GM18511 (cell line): ENCODE measurements at regions not wholly inside any gene's neighbourhood (a gene's known extent, or its start where the extent isn't known, plus 50 kb on each side); places are given as distances from the start of the nearest gene placed in this dataset.

Experiments used
- ATAC-seq: cut with Tn5 transposase; IDR thresholded peaks from one replicate; pipeline ENCODE4 v1.9.1; 2021; ENCODE audit warnings: mild to moderate bottlenecking, moderate library complexity; ENCODE audit not compliant: unreplicated experiment

DNA sequence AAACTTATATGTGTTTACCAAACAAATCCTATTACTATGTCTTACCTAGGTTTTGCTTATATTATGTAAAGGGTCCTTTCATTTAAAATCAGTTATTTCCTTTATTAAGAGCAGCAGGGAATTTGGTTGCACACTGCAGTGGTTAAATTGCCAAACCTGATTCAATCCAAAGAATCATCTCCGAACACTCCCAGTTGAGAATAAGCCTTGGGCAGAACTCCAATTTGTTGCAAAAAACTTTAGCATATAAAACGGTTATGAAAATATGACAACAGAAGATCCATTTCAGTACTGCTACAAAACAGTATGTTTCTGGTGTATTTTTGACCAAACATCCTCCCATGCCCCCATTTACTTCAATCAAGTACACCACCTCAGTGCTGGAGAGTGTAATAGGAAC is 587.0 kb upstream of the GRAMD2B start:
- no peak for ATAC-seq

GRCh38 chr5:125837866-125838265 is 585.3 kb upstream of the GRAMD2B start:
- no peak for ATAC-seq

DNA sequence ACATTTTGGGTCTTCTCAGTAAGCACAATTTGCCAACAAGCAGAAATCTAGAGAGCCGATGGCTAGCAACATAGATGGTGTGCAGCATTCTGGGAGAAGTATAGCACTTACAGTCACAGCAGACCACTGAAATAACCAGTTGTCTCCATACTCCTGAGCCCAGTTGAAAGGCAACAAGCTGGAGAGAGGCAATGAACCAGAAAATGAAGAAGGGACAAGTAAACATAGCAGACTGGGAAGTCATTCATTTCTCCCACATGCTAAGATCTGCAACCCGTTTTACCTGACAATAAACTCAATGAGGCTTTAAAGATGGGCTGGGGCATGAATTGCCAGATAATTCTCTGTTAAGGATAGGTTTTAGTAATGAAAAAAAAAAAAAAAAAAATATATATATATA is 575.6 kb upstream of the GRAMD2B start:
- no peak for ATAC-seq

GRCh38 chr5:125848751-125849150 is 574.5 kb upstream of the GRAMD2B start:
- no peak for ATAC-seq

GRCh38 chr5:125856949-125857348 is 566.3 kb upstream of the GRAMD2B start:
- no peak for ATAC-seq

DNA sequence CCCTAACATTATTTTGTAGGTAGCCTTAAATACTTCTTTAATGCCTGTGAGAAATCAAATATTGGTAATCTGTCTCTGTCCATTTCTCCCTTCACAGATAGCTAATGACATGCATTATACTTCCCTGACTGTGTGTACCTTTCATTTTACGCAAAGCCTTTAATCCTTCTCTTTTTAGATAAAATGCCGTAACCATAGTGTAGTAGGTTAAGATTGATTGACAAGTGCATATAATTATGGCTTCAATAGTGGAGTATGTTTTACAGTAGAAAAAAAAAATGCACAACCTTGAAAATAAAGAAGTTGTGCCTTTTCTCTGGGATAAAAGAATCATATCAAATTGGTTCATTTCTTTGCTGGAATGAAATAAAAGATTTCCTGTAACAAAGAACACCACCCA is 559.6 kb upstream of the GRAMD2B start:
- no peak for ATAC-seq

GRCh38 chr5:125865166-125865815 is 557.9 kb upstream of the GRAMD2B start:
- no peak for ATAC-seq

- ATAC-seq = no peak
These were observed 555.2 kb upstream of the GRAMD2B start for GRCh38 chr5:125868036-125868435.

DNA sequence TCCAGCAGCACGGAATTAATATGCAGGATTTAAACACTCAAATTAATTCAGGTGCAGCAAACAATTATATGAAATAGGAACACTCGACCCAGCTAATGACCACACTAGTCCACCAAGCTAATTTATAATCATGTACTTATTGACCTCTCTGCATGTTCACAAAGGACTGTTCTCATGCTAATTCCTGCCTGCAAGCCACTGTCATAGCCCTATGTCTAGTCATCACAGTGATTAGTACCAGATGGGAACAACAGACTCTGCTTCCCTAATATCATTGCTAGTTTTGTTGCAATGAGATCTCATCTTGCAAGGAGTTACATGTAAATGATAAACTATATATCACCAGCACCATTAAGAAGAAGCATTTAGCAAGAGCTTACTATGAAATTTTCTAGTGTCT is 553.0 kb upstream of the GRAMD2B start:
- no peak for ATAC-seq

GRCh38 chr5:125874057-125874456 is 549.2 kb upstream of the GRAMD2B start:
- no peak for ATAC-seq

DNA sequence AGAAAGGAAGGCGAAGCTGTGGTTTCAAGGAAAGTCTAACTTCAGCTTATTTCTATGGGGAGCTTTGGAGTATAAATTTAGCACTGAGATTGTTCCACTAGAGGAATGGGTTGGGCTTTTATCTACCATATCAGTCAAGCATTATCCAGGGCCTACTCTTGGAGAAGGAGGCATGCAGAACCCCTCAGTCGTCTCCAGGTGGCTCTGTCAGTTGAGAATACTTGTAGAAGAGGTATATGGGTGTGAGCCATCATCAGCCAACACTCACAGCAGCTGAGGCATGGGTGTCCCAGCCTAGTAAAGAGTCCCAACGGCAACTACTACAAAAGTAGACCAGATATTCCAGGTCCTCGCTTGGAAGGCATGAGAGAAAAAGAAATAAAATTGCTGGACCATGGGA is 548.5 kb upstream of the GRAMD2B start:
- ATAC-seq = no peak

GRCh38 chr5:125877248-125877647 is 546.0 kb upstream of the GRAMD2B start:
- ATAC-seq = no peak

DNA sequence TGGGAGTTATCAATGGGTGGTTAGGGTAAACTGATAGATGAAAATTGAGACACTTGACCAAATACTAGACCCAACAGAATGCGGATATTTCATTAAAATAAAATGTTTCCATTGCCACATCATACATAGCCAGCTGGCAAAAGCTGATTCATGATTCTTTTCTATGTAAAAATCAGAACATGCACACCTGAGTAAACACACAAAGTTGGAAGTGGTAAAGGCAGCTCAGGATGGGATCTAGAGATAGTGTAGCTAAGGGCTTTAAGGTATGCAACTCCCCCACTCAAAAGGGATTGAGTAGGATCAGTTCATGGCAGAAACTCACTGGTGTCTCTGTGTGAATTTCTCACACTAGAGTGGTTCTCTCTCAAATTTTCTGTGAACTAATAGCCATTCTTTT is 541.1 kb upstream of the GRAMD2B start:
- ATAC-seq = no peak

DNA sequence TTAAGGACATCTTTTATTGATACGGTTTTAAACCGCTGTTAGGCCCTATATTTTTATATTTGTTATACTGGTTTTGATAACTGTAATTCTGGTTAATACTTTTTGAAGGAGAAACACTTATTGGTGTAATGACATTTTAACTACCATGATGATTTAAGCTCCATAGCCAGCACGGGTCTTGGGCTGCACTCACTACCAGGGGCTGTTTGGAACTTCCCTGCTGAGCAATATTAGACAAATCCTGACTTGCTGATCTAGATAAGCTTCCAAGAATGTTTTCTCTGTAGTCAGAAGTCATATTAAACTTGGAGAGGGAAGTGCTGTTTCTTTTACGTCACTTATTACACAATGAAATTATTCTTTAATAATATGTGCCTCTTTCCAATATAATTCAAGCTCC is 540.0 kb upstream of the GRAMD2B start:
- ATAC-seq = no peak

- no peak for ATAC-seq
These were observed 534.9 kb upstream of the GRAMD2B start for GRCh38 chr5:125888358-125888757.

- ATAC-seq = no peak
These were observed 532.7 kb upstream of the GRAMD2B start for GRCh38 chr5:125890511-125890931.

GRCh38 chr5:125891061-125891725 is 532.0 kb upstream of the GRAMD2B start:
- ATAC-seq = no peak

DNA sequence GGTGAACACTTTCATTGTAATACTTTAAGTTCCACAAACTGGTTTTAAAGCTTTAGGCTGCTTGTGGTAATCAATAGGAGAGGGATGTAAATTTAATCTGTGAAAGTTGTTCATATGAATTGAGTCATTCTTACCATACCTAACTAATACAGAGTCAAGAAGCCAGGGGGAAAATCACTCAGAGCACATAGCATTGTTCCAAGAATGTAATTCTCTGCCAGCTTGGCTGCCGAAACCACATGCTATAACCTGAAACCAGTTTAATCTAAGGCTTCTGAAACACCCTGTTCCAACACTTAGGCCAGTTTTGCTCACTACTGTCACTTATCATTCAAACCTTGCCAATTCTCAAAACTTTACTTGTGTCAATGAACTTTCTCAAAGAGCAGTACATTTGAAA is 528.8 kb upstream of the GRAMD2B start:
- ATAC-seq = no peak

DNA sequence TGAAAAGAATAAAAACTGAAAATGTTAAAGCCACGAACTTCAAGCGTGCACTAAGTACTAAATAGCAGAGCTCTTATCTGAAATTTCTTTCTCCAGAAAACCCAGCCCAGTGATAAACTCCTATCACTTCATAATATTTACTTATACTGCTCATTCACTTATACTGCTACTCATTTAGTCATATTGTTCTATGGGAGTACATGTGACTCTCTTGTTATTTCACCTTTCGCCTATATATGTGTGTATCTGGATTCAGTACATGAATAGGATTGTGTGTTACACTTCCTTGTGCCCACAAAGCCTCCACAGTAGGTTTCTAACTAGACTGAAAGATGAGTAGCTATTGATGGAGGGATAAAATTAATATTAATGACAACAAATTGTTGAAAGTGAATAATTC is 526.8 kb upstream of the GRAMD2B start:
- ATAC-seq = no peak

GRCh38 chr5:125897089-125897488 is 526.1 kb upstream of the GRAMD2B start:
- no peak for ATAC-seq

DNA sequence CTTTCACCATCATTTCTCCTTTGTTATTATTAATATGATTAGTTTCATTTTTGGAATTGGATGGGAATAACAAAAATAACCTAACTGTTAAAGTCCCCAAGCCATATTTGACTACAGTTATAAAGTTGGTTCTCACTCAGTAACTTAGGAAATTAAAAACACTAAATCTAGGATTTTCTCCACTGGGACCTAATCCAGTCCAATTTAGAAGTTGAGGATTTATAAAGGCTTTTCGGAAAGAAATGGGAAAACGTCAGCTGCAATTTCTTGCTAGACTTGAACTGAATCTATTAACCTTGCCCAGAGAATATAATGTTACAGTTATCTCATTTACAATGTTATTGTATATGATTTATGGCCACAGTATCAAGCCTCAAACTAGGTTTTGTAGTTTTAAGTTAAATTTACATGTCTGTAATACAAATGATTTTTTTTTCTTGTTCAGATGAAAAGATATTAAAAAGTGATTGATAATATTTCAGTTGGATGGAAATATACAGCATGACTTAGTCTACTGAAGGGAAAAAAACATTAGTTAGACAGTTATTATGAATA is 524.3 kb upstream of the GRAMD2B start:
- no peak for ATAC-seq

- no peak for ATAC-seq
These were observed 511.2 kb upstream of the GRAMD2B start for GRCh38 chr5:125912028-125912427.

DNA sequence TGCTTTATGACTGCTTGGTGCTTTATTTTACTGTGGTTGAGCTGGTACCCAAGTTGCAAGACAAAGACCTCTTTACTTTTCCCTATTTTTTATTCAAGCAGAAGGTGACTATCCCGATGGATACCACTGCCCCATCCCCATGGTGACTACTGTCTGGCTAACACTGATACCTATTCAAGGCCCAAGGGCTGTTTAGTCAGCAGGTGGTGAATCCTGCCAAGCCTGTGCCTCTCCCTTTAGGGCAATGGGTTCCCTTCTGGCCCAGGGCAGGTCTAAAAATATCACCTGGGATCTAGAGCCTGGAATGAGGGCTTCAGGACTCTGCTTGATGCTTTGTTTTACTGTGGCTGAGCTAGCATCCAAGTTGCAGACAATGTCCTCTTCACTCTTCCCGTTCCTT is 510.0 kb upstream of the GRAMD2B start:
- no peak for ATAC-seq
